ENCODE measurements at regions not wholly inside any gene's neighbourhood (a gene's known extent, or its start where the extent isn't known, plus 50 kb on each side); places are given as distances from the start of the nearest gene placed in this dataset.

DNA sequence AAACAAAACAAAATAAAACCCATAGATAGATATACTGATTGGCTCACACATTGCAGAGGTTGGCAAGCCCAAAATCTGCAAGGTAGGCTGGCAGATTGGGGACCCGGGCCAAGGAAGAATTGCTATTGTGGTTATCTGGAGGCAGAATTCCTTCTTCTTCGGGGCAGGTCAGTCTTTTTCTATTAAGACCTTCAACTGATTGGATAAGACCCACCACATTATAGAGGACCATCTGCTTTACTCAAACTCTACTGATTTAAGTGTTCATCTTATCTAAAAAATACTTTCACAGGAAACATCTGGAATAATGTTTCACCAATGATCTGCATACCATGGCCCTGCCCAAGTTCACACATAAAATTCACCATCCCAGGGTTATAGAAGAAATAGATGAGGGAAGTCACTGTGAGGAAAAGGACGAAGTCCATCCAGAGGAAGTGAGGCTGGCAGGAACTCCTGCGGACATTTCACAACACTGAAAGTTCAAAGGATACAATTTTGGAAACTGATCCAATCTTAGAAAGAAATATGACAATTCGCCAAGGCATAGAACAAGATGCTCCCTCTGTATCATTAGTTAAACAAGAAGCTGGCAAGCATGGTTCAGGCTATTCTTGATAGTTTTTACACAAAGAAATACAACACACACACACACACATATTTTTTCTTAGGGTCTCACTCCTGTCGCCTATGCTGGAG, 127.6 kb upstream of the MED13L start:
- DNase-seq, result no peak

DNA sequence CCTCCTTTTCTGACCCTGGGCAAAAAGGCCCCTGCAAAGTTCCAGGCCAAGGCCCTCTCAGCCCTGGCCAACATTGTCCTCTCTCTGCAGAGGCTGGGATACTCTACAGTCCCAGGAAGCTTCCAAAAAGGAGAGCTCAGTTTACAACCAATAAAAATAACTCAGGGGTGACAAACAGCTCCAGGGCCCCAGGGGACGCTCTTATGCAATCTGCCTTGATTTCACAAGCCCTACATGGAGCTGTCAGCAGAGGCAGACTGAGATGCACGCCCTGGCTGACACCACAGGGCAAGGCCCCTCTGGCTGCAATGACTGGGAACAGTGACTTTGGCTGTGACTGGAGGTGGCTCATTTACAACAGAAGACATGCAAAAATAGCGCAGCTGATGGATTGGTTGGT, 129.0 kb upstream of the MED13L start:
- DNase-seq, result no peak

DNA sequence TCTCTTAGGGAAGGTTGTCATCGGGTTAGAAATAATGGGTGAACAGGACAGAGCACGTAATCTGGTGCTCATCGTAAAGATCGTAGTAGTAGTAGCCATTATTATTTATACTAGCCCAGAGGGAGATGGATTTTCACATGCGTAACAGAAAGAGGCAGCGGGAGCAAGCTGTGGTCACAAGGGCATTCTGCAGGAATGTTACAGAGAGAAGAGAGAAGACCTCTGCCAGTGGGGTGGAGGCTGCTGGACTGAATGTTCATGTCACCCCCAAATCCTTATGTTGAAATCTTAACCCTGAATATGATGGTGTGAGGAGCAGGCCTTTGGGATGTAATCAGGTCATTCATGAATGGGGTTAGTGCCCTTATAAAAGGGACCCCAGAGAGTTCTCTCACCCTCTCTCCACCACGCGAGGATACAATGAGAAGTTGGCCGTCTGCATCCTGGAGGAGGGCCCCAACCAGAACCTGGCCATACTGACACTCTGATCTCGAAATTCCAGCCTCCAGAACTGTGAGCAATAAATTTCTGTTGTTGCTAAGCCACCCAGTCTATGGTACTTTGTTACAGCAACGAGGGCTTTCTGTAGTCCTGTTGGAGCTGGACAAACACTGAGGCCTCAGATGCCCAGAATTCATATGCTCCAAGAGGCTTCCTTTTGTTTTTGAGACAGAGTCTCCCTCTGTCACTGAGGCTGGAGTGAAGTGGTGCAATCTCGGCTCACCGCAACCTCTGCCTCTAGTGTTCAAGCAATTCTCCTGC, 131.2 kb upstream of the MED13L start:
- DNase-seq, result no peak

DNA sequence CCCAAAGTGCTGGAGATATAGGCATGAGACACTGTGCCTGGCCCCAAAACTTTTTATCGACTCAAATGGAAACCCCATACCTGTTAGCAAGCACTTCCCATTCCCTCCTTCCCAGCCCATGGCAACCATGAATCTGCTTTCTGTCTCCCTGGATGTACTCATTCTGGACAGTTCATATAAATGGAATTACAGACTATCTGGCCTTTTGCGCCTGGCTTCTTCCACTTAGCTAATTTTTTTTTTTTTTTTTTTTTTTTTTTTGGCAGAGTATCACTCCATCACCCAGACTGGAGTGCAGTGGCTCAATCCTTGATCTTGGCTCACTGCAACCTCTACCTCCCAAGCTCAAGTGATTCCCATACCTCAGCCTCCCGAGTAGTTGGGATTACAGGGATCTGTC, 134.5 kb upstream of the MED13L start:
- no peak for DNase-seq

DNA sequence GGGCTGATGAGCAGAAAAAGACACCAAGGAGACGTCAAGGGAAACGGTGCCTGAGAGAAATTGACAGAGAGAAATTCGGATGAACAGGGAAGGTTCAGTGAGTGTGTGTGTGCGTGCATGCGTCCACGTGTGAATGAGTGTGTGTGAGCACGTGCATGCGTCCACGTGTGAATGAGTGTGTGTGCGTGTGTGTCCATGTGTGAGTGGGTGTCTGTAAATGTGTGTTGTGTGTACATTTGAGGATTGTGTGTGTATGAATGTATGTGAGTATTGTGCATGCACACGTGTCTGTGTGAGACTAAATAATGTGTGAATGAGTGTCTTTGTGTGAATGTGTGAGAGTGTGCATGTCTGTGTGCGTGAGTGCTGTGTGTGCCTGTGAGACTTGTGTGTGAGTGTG, 137.4 kb upstream of the MED13L start:
- DNase-seq, result no peak

DNA sequence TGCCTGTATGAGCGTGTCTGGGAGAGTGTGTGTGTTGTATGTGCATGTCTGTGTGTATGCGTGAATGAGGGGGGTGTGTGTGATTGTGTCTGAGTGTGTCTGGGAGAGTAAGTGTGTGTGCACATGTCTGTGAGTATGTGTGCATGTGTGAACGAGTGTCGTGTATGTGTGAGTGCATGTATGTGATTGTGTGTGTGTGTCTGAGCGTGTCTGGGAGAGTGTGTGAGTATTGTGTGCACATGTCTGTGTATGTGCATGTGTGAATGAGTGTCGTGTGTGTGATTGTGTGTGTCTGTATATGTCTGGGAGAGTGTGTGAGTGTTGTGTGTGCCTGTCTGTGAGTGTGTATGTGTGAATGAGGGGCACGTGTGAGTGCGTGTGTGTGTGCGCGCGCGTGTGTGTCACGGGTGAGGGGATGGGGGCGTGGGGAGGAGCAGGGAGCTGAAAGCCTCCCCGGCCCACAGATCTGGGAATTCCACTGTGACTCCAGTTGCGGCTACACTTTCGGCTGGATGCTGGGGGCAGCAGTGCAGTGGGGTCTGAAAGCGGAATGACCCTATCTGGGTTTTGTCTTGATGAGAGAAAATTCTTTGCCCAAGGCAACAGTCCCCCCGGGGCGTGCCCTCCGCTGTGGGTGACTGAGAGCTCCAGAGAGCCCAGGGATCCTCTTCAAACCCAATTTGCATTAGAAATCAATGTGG, 138.1 kb upstream of the MED13L start:
- DNase-seq, result no peak

DNA sequence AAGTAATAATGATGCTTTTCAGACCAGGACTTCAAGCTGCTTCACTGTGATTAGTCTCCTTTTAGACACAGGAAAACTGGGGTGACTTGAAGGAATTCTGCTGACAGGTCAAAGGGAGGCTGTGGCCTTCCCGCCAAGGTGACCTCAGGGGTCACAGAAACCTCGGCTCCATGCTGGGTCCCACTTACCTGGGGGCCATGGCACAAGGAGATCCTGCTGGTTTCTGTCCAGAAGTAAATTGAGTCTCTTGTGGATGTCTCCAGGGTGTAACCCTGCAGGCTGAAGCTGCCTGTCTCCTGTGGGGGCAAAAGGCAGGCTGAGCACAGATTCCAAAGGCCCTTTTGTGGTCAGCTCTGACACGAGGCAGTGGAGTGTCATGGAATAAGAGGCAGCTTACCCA, 138.7 kb upstream of the MED13L start:
- no peak for DNase-seq

DNA sequence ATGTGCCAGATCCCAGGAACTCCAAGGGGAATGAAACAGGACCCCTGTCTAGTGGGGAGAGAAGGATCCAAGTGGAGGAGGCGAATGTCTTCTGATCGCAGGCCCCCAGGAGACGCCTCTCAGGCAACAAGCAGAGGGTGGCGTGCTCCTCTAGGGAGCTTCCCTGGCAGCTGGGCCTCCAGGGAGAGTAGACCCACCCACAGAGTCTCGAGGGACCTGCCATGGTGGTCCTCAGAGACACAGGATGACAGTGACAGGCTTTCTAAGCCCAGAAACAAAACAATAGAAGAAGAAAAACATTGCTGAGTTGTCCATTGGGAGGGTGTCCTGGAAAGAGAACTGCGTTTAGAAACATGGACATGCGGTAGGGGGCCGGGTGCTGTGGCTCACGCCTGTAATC, 140.6 kb upstream of the MAP1LC3B2 start:
- no peak for DNase-seq

DNA sequence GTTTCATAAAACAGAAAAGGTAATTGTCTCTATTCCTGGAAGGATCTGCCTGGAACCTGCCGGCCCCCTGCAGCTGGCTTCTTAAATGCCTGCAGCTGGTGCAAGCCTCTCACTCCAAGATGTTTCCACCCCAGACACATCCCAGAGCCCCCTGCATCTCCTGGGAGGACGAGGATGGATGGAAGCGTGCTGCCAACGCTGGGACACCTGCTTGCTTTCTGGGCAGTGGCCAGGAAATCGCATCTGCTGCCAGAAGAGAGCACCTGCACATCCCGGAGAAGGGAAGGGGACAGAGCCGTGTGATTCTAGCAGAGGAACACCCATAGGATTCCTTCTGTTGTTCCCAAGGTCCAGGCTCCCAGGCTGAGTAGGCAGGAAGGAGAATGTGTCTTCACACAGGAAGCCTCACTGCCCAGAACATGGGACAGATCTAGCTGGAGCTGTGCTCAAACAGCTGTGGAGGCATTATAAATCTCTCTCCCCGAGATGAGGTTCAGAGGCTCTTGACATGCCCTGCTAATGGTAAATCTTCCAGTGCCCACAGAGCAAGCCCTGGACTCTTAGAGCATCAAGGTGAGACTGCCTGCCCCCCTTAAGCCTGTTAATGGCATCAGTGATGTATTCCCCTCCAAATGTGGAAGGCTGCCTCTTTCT, 138.8 kb upstream of the MAP1LC3B2 start:
- no peak for DNase-seq

DNA sequence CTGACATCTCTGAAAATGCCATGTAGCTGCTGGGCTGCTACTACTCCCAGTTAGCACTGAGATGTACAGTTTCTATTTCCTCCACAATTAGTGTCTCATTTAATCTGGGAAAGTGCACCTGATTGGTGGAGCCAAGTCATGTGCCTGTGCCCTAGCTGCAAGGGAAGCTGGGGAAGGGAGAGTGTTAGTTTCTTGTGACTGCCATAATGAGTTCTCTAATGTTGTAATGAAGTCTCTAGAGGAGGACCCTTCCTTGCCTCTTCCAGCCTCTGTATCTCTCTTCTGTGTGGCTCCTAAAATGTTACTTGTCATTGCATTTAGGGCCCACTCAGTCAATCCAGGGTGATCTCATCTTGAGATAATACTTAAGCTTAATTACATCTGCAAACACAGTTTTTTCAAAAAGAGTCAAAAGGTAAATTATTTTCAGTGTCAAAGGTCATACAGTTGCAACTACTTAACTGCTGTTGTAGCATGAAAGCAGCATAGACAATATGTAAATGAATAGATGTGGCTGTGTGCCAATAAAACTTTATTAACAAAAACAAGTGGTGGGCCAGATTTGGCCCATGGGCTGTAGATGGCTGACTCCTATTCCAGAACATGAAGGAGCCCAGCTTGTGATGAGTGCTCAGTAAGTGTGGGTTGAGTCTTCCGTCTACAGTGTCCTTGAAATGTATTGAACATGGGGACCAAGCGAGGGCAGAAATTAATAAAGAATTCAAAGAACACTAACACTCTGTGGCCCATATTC, 137.2 kb upstream of the MAP1LC3B2 start:
- DNase-seq, result no peak

DNA sequence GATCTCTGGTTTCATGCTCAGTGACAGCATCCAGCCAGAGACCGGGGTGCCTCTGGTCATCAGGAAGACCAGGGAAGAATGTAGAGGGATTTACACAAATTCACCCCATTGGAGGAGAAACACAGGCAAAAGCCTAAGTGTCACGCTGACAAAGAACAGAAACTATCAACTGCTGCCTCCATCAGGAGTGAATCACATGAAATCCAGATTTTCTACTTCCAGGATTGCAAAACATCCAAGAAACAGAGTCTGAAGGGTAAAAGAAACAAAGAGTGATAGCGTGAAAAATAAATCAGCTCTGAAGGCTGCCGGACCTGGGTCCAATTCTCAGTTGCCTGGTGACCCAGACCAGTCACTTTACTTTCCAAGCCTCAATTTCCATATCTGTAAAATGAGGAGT, 136.1 kb upstream of the MAP1LC3B2 start:
- DNase-seq, result no peak

DNA sequence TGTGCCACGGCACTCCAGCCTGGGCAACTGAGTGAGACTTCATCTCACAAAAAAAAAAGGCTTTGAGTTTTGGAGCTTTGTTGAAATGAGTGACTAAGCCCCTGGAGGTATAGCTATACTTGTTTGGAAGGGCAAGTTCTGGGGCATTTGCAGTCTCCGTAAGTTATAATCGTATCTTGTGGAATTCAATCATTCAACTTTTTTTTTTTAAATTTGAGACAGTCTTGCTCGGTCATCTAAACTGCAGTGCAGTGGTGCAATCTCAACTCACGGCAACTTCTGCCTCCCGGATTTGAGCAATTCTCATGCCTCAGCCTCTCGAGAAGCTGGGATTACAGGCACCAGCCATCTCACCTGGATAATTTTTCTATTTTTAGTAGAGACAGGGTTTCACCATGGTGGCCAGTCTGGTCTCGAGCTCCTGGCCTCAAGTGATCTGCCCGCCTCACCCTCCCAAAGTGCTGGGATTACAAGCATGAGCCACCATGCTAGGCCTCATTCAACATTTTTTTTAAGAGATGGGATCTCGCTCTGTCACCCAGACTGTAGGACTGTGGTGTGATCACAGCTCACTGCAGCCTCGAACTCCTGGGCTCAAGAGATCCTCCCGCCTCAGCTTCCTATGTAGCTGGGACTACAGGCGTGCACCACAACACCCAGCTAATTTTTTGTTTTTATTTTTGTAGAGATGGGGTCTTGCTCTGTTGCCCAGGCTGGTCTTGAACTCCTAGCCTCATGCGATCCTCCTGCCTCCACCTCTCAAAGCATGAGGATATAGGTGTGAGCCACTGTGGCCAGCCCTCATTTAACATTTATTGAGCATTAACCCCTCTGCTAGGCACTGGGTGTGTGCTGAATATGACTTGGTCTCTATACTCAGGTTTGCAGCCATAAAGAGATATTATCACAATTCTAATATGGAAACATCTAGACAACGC, 133.7 kb upstream of the MAP1LC3B2 start:
- DNase-seq, result no peak

DNA sequence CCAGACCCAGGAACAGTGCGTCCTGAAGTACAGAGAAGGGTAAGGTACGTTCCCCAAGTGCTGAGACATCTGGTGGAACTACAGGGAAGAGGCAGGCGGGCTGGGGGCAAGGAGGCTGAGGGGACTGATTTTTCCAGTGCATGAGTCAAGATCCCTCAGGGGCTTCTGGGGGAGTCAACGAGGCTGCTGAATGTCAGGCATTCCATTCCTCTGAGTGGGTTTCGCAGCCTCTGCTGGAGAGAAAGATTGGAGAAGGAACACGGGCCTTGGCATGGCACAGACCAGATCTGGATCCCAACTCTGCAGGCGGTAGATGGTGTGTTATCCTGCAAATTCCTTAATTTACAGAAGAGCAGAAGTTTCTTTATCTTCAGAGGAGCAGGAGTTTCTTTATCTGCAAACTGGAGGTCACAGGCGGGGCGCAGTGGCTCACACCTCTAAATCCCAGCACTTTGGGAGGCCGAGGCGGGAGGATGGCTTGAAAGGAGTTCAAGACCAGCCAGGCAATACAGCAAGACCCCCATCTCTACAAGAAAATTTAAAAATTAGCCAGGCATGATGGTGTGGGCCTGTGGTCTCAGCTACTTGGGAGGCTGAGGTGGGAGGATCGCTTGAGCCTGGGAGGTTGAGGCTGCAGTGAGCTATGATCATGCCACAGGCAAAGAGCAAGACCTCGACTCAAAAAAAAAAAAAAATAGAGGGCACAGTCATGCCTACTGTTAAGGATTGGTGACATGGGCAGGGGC, 132.6 kb upstream of the MAP1LC3B2 start:
- DNase-seq, result no peak

DNA sequence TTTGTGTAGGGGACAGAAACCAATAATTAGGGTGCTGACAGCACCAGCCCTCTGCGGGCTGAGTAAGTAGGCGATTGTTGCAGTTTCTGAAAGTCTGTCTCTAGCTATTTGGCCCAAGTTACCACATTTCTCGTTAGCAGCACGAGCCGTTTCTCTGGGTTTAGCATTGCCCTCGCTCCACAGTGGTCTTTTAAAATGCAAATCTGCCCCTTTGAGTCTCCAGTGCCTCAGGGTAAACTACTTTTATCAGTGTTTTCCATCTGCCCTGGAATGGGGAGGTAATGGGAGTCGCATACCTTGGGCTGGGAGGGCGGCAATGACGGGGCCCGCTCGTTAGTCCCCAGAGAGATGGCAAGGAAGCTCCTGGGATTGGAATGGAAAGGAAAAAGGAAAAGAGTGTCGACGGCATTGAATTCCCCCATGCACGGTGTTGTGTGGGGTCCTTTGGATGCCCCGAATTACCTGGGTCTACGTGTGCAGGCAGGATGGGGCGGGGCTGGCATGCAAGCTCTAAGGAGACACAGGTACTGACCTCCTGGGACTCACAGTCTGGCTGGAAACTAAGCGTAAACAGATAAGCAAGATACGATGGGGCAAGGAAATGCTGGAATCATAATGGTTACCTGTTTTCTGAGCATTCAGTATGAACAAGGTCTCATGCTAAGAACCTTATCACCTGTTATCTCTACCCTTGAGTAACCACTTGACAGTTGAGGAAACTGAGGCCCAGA, 131.8 kb upstream of the MAP1LC3B2 start:
- DNase-seq, result no peak

DNA sequence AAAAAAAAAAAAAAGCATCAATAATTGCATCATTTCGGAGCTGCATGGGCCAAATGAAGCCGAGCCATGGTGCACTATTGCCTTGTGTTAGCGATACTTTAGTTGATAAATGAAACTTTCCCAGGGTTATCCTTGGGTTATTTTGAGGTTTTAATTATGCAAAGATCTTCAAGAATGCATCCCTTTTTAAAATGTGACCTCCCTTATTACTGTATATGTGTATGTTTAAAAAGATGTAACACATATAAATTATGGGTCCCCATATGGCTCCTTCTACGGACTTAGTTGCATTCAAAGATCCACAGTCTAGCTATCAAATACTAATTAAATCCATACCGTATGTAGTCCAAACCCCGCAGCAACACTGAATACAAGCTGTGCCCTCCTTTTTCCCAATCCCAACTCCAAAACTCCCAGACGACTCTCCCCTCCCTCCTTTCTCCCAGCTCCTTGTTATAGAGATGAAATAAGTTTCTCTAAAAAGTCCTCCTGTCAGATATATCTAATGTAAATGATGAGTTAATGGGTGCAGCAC, 129.3 kb upstream of the MAP1LC3B2 start:
- no peak for DNase-seq

DNA sequence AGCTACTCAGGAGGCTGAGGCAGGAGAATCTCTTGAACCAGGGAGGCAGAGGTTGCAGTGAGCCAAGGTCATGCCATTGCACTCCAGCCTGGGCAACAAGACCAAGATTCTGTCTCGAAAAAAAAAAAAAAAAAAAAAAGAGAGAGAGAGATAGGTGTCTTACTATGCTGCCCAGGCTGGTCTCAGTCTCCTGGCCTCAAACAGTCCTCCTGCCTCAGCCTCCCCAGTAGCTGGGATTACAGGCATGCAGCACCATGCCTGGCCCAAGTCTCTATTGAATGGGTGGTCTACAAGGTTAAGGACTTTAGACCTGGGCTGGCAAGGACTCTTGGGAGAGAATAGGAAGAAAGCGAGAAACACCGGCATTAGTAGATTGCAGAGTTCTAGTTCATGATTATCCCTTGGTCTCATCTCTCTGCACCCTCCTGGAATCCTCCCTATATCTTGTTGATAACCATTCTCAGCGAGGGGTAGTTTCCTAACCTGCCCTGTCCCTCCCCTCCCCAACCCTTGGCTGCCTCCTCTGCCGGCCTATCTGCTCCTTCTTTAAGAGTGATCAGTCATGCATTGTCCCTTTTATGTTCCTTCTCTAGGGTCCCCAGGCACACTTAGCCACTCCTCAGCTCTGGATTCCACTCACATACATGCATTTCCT, 128.1 kb upstream of the MAP1LC3B2 start:
- no peak for DNase-seq

DNA sequence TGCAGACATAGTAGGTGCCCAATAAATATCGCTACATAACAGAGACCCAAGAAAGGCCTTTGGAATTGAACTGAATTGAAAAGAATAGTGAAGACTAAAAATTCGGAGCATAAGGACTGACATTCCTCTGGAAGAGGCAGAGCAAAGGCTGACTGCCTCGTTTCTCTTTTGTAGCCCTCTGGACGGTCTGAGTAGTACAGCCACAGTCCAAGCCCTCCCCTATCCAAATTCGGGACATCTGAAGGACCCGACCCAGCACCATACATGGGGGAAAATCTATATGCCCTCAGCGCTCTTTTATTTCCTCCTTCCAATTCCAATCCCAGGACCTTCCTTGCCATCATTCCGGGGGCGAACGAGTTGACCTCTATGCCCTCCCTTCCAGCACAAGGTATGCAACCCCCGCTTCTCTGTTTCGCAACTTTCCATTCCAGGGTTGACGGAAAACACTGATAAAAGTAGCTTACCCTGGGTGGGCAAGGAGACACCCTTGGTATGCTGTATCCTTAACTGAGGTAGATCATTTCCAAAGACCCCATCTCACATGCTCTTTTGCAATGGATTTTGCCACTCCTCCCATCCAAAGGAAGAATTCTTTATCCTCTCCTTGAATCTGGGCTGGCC, 127.4 kb upstream of the MAP1LC3B2 start:
- no peak for DNase-seq

DNA sequence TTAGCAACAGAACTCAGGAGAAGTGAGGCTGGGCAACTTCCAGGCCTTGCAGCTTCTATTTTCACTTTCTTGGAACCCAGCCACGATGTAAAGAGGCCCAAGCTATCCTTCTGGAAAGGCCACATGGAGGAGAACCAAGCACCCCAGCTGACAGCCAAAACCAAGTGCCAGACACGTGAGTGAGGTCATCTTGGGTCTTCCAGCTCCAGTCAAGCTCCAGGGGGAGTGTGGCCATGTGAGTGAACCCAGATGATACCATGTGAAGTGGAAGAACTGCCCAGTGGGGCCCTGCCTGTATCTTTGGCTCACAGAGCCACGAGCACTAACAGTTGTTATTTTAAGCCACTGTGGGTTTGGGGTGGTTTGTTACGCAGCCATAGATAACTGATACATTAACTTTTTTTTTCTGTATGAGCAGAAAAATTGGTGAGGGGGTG, 126.8 kb upstream of the MAP1LC3B2 start:
- no peak for DNase-seq

DNA sequence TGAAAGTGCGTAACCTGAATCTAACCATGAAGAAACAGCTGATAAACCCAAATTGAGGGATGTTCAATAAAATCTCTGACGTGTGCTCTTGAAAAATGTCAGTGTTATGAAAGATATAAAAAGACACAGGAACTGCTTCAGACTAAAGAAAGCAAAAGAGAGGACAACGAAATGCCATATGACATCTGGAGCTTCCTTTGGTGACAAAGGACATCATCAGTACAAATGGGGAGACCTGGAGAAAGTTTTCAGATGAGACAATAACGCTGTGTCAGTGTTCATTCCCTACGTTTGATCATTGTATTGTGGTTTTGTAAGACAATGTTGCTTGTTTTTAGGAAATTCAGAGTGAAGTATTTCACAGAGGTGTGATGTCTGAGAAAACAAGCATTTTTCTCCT, 125.9 kb upstream of the MAP1LC3B2 start:
- no peak for DNase-seq
